ENCODE measurements at regions not wholly inside any gene's neighbourhood (a gene's known extent, or its start where the extent isn't known, plus 50 kb on each side); places are given as distances from the start of the nearest gene placed in this dataset.

GRCh38 chr14:38973083-38973700 lies 129.8 kb downstream of the SEC23A start:
- no peak for TF ChIP-seq CTCF (IDR thresholded peaks at IDR 0.05; ENCODE audit: low read depth, low read length)

GRCh38 chr14:38972511-38972910 lies 130.5 kb downstream of the SEC23A start:
- DNase-seq (ENCODE audit: low read depth, low spot score) = no peak
- Histone ChIP-seq H3K4me3 (ENCODE audit: low read depth, low read length) (no peak overlapping the region), H3K27me3 (ENCODE audit: control insufficient read depth, insufficient read depth, low read length) (no peaks in the 10 kb centered on the region), H3K9me3 (ENCODE audit: control insufficient read depth, insufficient read depth, low read length) (no peaks in the 10 kb centered on the region), H3K27ac (ENCODE audit: low read depth, low read length) (no peak overlapping the region)
- ChIA-PET POLR2A (no interaction called here), CTCF (no interaction called here)
- TF ChIP-seq CTCF (IDR thresholded peaks at IDR 0.05; ENCODE audit: low read depth, low read length) = no peak

More at GRCh38 chr14:38973083-38973700, 129.8 kb downstream of the SEC23A start:
- POLR2A ChIA-PET = no interaction called here
- Histone ChIP-seq H3K27ac (ENCODE audit: low read depth, low read length) (no peak overlapping the region), H3K9me3 (ENCODE audit: control insufficient read depth, insufficient read depth, low read length) (no peaks in the 10 kb centered on the region), H3K27me3 (ENCODE audit: control insufficient read depth, insufficient read depth, low read length) (no peaks in the 10 kb centered on the region), H3K4me3 (ENCODE audit: low read depth, low read length) (no peak overlapping the region)
- CTCF ChIA-PET = no interaction called here
- DNase-seq (ENCODE audit: low read depth, low spot score) = no peak

GRCh38 chr14:38971258-38971921 lies 131.6 kb downstream of the SEC23A start:
- ChIA-PET CTCF (no interaction called here), POLR2A (no interaction called here)
- Histone ChIP-seq H3K4me3 (ENCODE audit: low read depth, low read length) (no peak overlapping the region), H3K9me3 (ENCODE audit: control insufficient read depth, insufficient read depth, low read length) (no peaks in the 10 kb centered on the region), H3K27me3 (ENCODE audit: control insufficient read depth, insufficient read depth, low read length) (no peaks in the 10 kb centered on the region), H3K27ac (ENCODE audit: low read depth, low read length) (no peak overlapping the region)
- TF ChIP-seq CTCF (IDR thresholded peaks at IDR 0.05; ENCODE audit: low read depth, low read length) = no peak
- DNase-seq (ENCODE audit: low read depth, low spot score) = no peak

GRCh38 chr14:38964630-38965029 lies 138.4 kb downstream of the SEC23A start:
- ChIA-PET CTCF (interaction anchor here (0.6 kb wide), 1 partner anchor 51 kb away, joined by 3 read pairs; no protein-coding TSS in a partner anchor), POLR2A (no interaction called here)
- Histone ChIP-seq H3K9me3 (ENCODE audit: control insufficient read depth, insufficient read depth, low read length) (no peaks in the 10 kb centered on the region), H3K4me3 (ENCODE audit: low read depth, low read length) (no peak overlapping the region), H3K27me3 (ENCODE audit: control insufficient read depth, insufficient read depth, low read length) (no peaks in the 10 kb centered on the region), H3K27ac (ENCODE audit: low read depth, low read length) (no peak overlapping the region)
- DNase-seq (ENCODE audit: low read depth, low spot score) = no peak
- TF ChIP-seq CTCF (IDR thresholded peaks at IDR 0.05; ENCODE audit: low read depth, low read length) = no peak

- CTCF ChIA-PET = no interaction called here
- H3K27me3 ChIP-seq (ENCODE audit: control insufficient read depth, insufficient read depth, low read length) = no peaks in the 10 kb centered on the region
- POLR2A ChIA-PET = no interaction called here
Observed at GRCh38 chr14:38960946-38961531, 142.0 kb downstream of the SEC23A start.

More at GRCh38 chr14:38960946-38961531, 142.0 kb downstream of the SEC23A start:
- no peak for TF ChIP-seq CTCF (IDR thresholded peaks at IDR 0.05; ENCODE audit: low read depth, low read length)
- Histone ChIP-seq H3K4me3 (ENCODE audit: low read depth, low read length) (no peak overlapping the region), H3K9me3 (ENCODE audit: control insufficient read depth, insufficient read depth, low read length) (no peaks in the 10 kb centered on the region), H3K27ac (ENCODE audit: low read depth, low read length) (no peak overlapping the region)
- DNase-seq (ENCODE audit: low read depth, low spot score) = no peak
